ENCODE measurements at regions not wholly inside any gene's neighbourhood (a gene's known extent, or its start where the extent isn't known, plus 50 kb on each side); places are given as distances from the start of the nearest gene placed in this dataset.

DNA sequence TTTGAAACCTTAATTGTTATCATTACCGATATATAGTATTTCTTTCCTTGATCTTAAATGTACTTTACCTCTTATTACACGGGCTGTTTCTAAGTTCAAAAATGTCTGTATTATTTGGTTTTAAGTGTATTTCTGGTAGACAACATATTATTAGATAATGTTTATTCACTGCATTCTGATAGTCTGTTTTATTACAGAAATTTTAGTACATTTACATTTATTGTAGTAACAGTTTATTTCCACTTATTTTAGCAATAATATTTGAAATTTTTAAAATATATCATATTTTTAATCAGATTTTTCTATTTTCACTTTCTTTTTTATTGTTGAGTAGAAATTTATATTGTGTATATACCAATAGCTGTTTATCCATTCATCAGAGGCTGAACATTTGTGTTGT lies 1195.2 kb downstream of the TBC1D22A start:
- TF ChIP-seq BCL11A (tag by site-specific recombination; IDR thresholded peaks at IDR 0.05; ENCODE audit: low read depth) (no peak), PRDM1 (tag by site-specific recombination; IDR thresholded peaks at IDR 0.05) (no peak), ZNF350 (tag by site-specific recombination; IDR thresholded peaks at IDR 0.05) (no peak), SP2 (tag by site-specific recombination; IDR thresholded peaks at IDR 0.05) (no peak), ZFP69B (tag by site-specific recombination; IDR thresholded peaks at IDR 0.05) (no peak), MYNN (tag by site-specific recombination; IDR thresholded peaks at IDR 0.05; ENCODE audit: borderline replicate concordance) (no peak), ZNF274 (IDR thresholded peaks at IDR 0.05; ENCODE audit: low read length) (no peak), ZNF274 (tag by site-specific recombination; IDR thresholded peaks at IDR 0.05; ENCODE audit: borderline replicate concordance) (no peak), ZNF664 (tag by site-specific recombination; IDR thresholded peaks at IDR 0.05) (no peak)
- TF ChIP-seq, protein P1, sequence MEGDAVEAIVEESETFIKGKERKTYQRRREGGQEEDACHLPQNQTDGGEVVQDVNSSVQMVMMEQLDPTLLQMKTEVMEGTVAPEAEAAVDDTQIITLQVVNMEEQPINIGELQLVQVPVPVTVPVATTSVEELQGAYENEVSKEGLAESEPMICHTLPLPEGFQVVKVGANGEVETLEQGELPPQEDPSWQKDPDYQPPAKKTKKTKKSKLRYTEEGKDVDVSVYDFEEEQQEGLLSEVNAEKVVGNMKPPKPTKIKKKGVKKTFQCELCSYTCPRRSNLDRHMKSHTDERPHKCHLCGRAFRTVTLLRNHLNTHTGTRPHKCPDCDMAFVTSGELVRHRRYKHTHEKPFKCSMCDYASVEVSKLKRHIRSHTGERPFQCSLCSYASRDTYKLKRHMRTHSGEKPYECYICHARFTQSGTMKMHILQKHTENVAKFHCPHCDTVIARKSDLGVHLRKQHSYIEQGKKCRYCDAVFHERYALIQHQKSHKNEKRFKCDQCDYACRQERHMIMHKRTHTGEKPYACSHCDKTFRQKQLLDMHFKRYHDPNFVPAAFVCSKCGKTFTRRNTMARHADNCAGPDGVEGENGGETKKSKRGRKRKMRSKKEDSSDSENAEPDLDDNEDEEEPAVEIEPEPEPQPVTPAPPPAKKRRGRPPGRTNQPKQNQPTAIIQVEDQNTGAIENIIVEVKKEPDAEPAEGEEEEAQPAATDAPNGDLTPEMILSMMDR (tag by site-specific recombination; IDR thresholded peaks at IDR 0.05) = no peak
- TF ChIP-seq, protein P2, sequence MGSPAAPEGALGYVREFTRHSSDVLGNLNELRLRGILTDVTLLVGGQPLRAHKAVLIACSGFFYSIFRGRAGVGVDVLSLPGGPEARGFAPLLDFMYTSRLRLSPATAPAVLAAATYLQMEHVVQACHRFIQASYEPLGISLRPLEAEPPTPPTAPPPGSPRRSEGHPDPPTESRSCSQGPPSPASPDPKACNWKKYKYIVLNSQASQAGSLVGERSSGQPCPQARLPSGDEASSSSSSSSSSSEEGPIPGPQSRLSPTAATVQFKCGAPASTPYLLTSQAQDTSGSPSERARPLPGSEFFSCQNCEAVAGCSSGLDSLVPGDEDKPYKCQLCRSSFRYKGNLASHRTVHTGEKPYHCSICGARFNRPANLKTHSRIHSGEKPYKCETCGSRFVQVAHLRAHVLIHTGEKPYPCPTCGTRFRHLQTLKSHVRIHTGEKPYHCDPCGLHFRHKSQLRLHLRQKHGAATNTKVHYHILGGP (tag by site-specific recombination; IDR thresholded peaks at IDR 0.05) = no peak
